Activated CD4-positive, alpha-beta memory T cell treated with anti-CD3 and anti-CD28 coated beads, Interleukin-2, amount 10 ng/mL, durations not matched to agents 7 days and 5 days (primary cell): ENCODE measurements at regions not wholly inside any gene's neighbourhood (a gene's known extent, or its start where the extent isn't known, plus 50 kb on each side); places are given as distances from the start of the nearest gene placed in this dataset.
A peak's percentile ranks its signal among the peaks of the same experiment; 100 is the strongest.

Source experiments
- CTCF ChIA-PET: fragments of 350-600 bp; sonication (Branson Sonifier 250); formaldehyde crosslinking; loops from one replicate; lab custom pipeline; 2021; ENCODE audit warnings: antibody characterized with exemption, inconsistent platforms; lab: Charles Lee
- POLR2A ChIA-PET: fragments of 350-600 bp; sonication (Branson Sonifier 250); formaldehyde crosslinking; loops from one replicate; lab custom pipeline; 2021; ENCODE audit warnings: antibody characterized with exemption; lab: Charles Lee
- DNase-seq: peaks from one replicate; pipeline ENCODE4 v3.0.0-alpha.2; 2020
- H3K27ac Mint-ChIP-seq: one replicate; pipeline ENCODE4 v1.8.0; 2021; ENCODE audit warnings: mild to moderate bottlenecking, mixed read lengths
- H3K27me3 Mint-ChIP-seq: one replicate; pipeline ENCODE4 v1.8.0; 2021; ENCODE audit warnings: mixed read lengths
- H3K36me3 Mint-ChIP-seq: one replicate; pipeline ENCODE4 v1.8.0; 2021; ENCODE audit warnings: low read depth, mixed read lengths
- H3K4me1 Mint-ChIP-seq: one replicate; pipeline ENCODE4 v1.8.0; 2021; ENCODE audit warnings: mixed read lengths
- H3K4me3 Mint-ChIP-seq: one replicate; pipeline ENCODE4 v1.8.0; 2021; ENCODE audit warnings: mild to moderate bottlenecking, mixed read lengths
- H3K9me3 Mint-ChIP-seq: one replicate; pipeline ENCODE4 v1.8.0; 2021; ENCODE audit warnings: mixed read lengths

- CTCF ChIA-PET, result interaction anchor here (0.7 to 1.6 kb wide), 4 partner anchors 21 to 431 kb away, joined by 3 to 6 read pairs (median 3); no protein-coding TSS in a partner anchor
- Mint-ChIP-seq H3K27me3 (no peaks in the 10 kb centered on the region), H3K4me1 (peaks cover 27% of the 10 kb centered on the region)
These were observed 382.3 kb upstream of the SLC30A5 start for GRCh38 chr5:68711293-68712200.

GRCh38 chr5:68714810-68715209 lies 379.0 kb upstream of the SLC30A5 start:
- Mint-ChIP-seq H3K9me3 (peaks cover 3% of the 10 kb centered on the region), H3K27me3 (no peaks in the 10 kb centered on the region), H3K27ac (no peak overlapping the region), H3K4me1 (peaks cover 27% of the 10 kb centered on the region), H3K36me3 (no peaks in the 10 kb centered on the region), H3K4me3 (no peak overlapping the region)
- no peak for DNase-seq
- ChIA-PET POLR2A (interaction anchor here (1.0 kb wide), 1 partner anchor 280 kb away, joined by 3 read pairs; no protein-coding TSS in a partner anchor), CTCF (no interaction called here)

More at GRCh38 chr5:68711293-68712200, 382.3 kb upstream of the SLC30A5 start:
- Mint-ChIP-seq H3K9me3 (no peaks in the 10 kb centered on the region), H3K4me3 (peak overlapping the region; percentile 2), H3K36me3 (no peaks in the 10 kb centered on the region), H3K27ac (peak overlapping the region; percentile 80)
- POLR2A ChIA-PET, result interaction anchor here (1.0 to 2.1 kb wide), 6 partner anchors 10 to 495 kb away, joined by 3 to 9 read pairs (median 4); partner anchors contain the start of gene PIK3R1
- no peak for DNase-seq

GRCh38 chr5:68720884-68721610 lies 372.8 kb upstream of the SLC30A5 start:
- ChIA-PET POLR2A (interaction anchor here (0.9 kb wide), 1 partner anchor 9 kb away, joined by 3 read pairs; no protein-coding TSS in a partner anchor), CTCF (no interaction called here)
- H3K27me3 Mint-ChIP-seq, result no peaks in the 10 kb centered on the region
- peaks cover 3% of the 10 kb centered on the region for H3K9me3 Mint-ChIP-seq
- no peak overlapping the region for H3K4me3 Mint-ChIP-seq
- peaks cover 3% of the 10 kb centered on the region for H3K36me3 Mint-ChIP-seq
- no peak for DNase-seq
- H3K27ac Mint-ChIP-seq, result no peak overlapping the region
- H3K4me1 Mint-ChIP-seq, result peaks cover 1% of the 10 kb centered on the region

- H3K4me1 Mint-ChIP-seq, result peaks cover 4% of the 10 kb centered on the region
- no peak overlapping the region for H3K27ac Mint-ChIP-seq
- H3K4me3 Mint-ChIP-seq, result no peak overlapping the region
- CTCF ChIA-PET, result no interaction called here
- H3K36me3 Mint-ChIP-seq, result peaks cover 3% of the 10 kb centered on the region
- POLR2A ChIA-PET, result no interaction called here
- DNase-seq, result no peak
- peaks cover 2% of the 10 kb centered on the region for H3K27me3 Mint-ChIP-seq
- peaks cover 3% of the 10 kb centered on the region for H3K9me3 Mint-ChIP-seq
These were observed 371.5 kb upstream of the SLC30A5 start for GRCh38 chr5:68722357-68722756.

GRCh38 chr5:68725905-68726683 lies 367.7 kb upstream of the SLC30A5 start:
- H3K9me3 Mint-ChIP-seq, result no peaks in the 10 kb centered on the region
- no peak overlapping the region for H3K4me3 Mint-ChIP-seq
- H3K4me1 Mint-ChIP-seq, result peaks cover 4% of the 10 kb centered on the region
- peaks cover 2% of the 10 kb centered on the region for H3K27me3 Mint-ChIP-seq
- POLR2A ChIA-PET, result no interaction called here
- no peak overlapping the region for H3K27ac Mint-ChIP-seq
- CTCF ChIA-PET, result no interaction called here
- no peak for DNase-seq
- H3K36me3 Mint-ChIP-seq, result peaks cover 3% of the 10 kb centered on the region

GRCh38 chr5:68727931-68728330 lies 365.9 kb upstream of the SLC30A5 start:
- H3K9me3 Mint-ChIP-seq, result no peaks in the 10 kb centered on the region
- ChIA-PET CTCF (no interaction called here), POLR2A (no interaction called here)
- H3K27me3 Mint-ChIP-seq, result peaks cover 2% of the 10 kb centered on the region
- peaks cover 4% of the 10 kb centered on the region for H3K4me1 Mint-ChIP-seq
- peaks cover 3% of the 10 kb centered on the region for H3K36me3 Mint-ChIP-seq
- DNase-seq, result no peak
- H3K4me3 Mint-ChIP-seq, result no peak overlapping the region
- no peak overlapping the region for H3K27ac Mint-ChIP-seq

- no peak for DNase-seq
- Mint-ChIP-seq H3K4me1 (peaks cover 4% of the 10 kb centered on the region), H3K27ac (no peak overlapping the region), H3K27me3 (peaks cover 3% of the 10 kb centered on the region), H3K36me3 (no peaks in the 10 kb centered on the region), H3K9me3 (no peaks in the 10 kb centered on the region), H3K4me3 (no peak overlapping the region)
- POLR2A ChIA-PET, result no interaction called here
- CTCF ChIA-PET, result no interaction called here
These were observed 364.1 kb upstream of the SLC30A5 start for GRCh38 chr5:68729678-68730077.

GRCh38 chr5:68730220-68730978 lies 363.4 kb upstream of the SLC30A5 start:
- Mint-ChIP-seq H3K27ac (no peak overlapping the region), H3K36me3 (no peaks in the 10 kb centered on the region), H3K4me1 (peaks cover 4% of the 10 kb centered on the region), H3K27me3 (peaks cover 3% of the 10 kb centered on the region), H3K4me3 (no peak overlapping the region), H3K9me3 (no peaks in the 10 kb centered on the region)
- ChIA-PET CTCF (no interaction called here), POLR2A (interaction anchor here (0.9 kb wide), 2 partner anchors 18 to 19 kb away, joined by 4 read pairs; no protein-coding TSS in a partner anchor)
- no peak for DNase-seq

- H3K4me3 Mint-ChIP-seq, result no peak overlapping the region
- ChIA-PET CTCF (no interaction called here), POLR2A (interaction anchor here (0.9 kb wide), 2 partner anchors 19 to 20 kb away, joined by 4 read pairs; no protein-coding TSS in a partner anchor)
- H3K27ac Mint-ChIP-seq, result no peak overlapping the region
- no peak for DNase-seq
- H3K4me1 Mint-ChIP-seq, result peaks cover 3% of the 10 kb centered on the region
- H3K36me3 Mint-ChIP-seq, result no peaks in the 10 kb centered on the region
- peaks cover 3% of the 10 kb centered on the region for H3K27me3 Mint-ChIP-seq
- H3K9me3 Mint-ChIP-seq, result no peaks in the 10 kb centered on the region
These were observed 362.7 kb upstream of the SLC30A5 start for GRCh38 chr5:68730979-68731654.

- Mint-ChIP-seq H3K9me3 (no peaks in the 10 kb centered on the region), H3K27me3 (peaks cover 1% of the 10 kb centered on the region), H3K27ac (no peak overlapping the region), H3K36me3 (no peaks in the 10 kb centered on the region), H3K4me3 (no peak overlapping the region), H3K4me1 (no peaks in the 10 kb centered on the region)
- ChIA-PET POLR2A (no interaction called here), CTCF (interaction anchor here (1.2 kb wide), 1 partner anchor 21 kb away, joined by 3 read pairs; no protein-coding TSS in a partner anchor)
- DNase-seq, result no peak
These were observed 361.6 kb upstream of the SLC30A5 start for GRCh38 chr5:68732251-68732650.

GRCh38 chr5:68734781-68735180 lies 359.0 kb upstream of the SLC30A5 start:
- DNase-seq, result no peak
- no peaks in the 10 kb centered on the region for H3K36me3 Mint-ChIP-seq
- CTCF ChIA-PET, result no interaction called here
- H3K27ac Mint-ChIP-seq, result no peak overlapping the region
- peaks cover 1% of the 10 kb centered on the region for H3K27me3 Mint-ChIP-seq
- H3K4me1 Mint-ChIP-seq, result peaks cover 4% of the 10 kb centered on the region
- H3K9me3 Mint-ChIP-seq, result no peaks in the 10 kb centered on the region
- POLR2A ChIA-PET, result no interaction called here
- no peak overlapping the region for H3K4me3 Mint-ChIP-seq
